HUES64 (cell line): ENCODE measurements at regions not wholly inside any gene's neighbourhood (a gene's known extent, or its start where the extent isn't known, plus 50 kb on each side); places are given as distances from the start of the nearest gene placed in this dataset.

ENCODE experiments used
- H3K27ac ChIP-seq: 2 replicates; pipeline ENCODE4 v1.7.0; 2013; ENCODE audit warnings: low read depth, low read length, inconsistent platforms
- H3K27me3 ChIP-seq: 2 replicates; pipeline ENCODE4 v1.6.1; 2013; ENCODE audit warnings: mild to moderate bottlenecking, low read length; ENCODE audit not compliant: insufficient read depth
- H3K36me3 ChIP-seq: 2 replicates; pipeline ENCODE4 v1.6.1; 2013; ENCODE audit warnings: mild to moderate bottlenecking, low read length; ENCODE audit not compliant: insufficient read depth
- H3K4me1 ChIP-seq: 2 replicates; pipeline ENCODE4 v1.6.1; 2013; ENCODE audit warnings: mild to moderate bottlenecking, low read length, moderate library complexity; ENCODE audit not compliant: insufficient read depth
- H3K4me3 ChIP-seq: 2 replicates; pipeline ENCODE4 v1.5.1; 2013; ENCODE audit warnings: mild to moderate bottlenecking, low read length, moderate library complexity
- H3K9ac ChIP-seq: 2 replicates; pipeline ENCODE4 v1.6.1; 2013; ENCODE audit warnings: mild to moderate bottlenecking, low read depth, low read length
- H3K9me3 ChIP-seq: 2 replicates; pipeline ENCODE4 v1.6.1; 2013; ENCODE audit warnings: low read depth, low read length; ENCODE audit not compliant: insufficient read depth
- WGBS: fragments of 150-250, 120-280 bp; methylation state at CpG from one replicate; pipeline ENCODE4 v1.1.7; 2013; ENCODE audit warnings: missing lambda C conversion rate; 5-methylcytosine and 5-hydroxymethylcytosine counted together

DNA sequence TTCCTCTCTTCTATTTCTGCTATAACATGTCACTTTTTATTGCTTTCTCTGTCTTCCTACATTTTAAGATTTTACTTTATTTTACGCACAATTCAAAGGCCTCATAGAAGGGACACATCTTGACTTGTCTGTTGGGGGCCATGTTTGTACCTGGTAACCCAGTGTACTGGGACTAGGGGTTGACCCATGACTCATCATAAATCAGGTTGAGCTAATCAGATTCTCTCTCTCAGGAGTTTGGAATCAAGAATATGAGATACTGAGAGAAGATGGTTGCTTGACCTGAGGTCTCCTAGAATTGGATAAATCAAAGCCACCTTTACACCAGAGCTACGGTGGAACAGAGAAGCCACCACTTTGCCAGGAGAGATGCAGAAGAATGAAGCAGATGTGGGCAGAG, 153.0 kb downstream of the UXS1 start:
- H3K27me3 ChIP-seq = no peaks in the 10 kb centered on the region
- no peaks in the 10 kb centered on the region for H3K4me1 ChIP-seq
- 100% methylated on average over 2 of the region's 2 CpGs for WGBS
- H3K9ac ChIP-seq = no peak overlapping the region
- no peak overlapping the region for H3K4me3 ChIP-seq
- H3K36me3 ChIP-seq = no peaks in the 10 kb centered on the region
- no peaks in the 10 kb centered on the region for H3K9me3 ChIP-seq
- H3K27ac ChIP-seq = no peak overlapping the region

DNA sequence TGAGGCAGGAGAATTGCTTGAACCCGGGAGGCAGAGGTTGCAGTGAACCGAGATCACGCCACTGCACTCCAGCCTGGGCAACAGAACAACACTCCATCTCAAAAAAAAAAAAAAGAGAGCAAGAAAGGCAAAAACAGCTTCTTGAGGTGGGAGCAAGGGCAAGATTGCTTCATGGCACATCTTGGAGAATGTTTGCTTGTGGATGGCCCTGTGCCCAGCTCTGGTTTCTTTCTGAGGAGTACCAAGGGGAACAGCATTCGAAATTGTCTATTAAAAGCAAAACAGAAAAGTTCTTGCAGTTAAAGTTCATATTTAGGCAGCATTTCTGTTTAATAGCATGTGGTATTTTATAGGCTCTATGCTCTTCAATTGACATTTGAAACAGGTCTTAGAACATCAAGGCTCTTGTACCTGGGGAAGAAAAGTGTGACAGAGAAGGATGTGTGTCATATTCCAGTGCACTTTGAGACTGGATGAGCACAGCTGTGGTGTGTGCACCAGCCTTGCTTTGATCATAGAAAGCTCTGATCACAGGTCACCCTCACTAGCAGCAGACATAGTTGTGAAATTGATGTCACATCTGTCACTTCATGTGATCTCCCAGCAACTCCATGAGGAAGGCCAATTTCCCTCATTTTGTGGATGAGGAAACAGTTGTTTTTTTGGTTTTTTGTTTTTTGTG, 154.3 kb downstream of the UXS1 start:
- WGBS = 89% methylated on average over 2 of the region's 4 CpGs
- no peak overlapping the region for H3K4me3 ChIP-seq
- no peak overlapping the region for H3K27ac ChIP-seq
- no peaks in the 10 kb centered on the region for H3K9me3 ChIP-seq
- H3K27me3 ChIP-seq = no peaks in the 10 kb centered on the region
- H3K36me3 ChIP-seq = no peaks in the 10 kb centered on the region
- H3K4me1 ChIP-seq = no peaks in the 10 kb centered on the region
- no peak overlapping the region for H3K9ac ChIP-seq

DNA sequence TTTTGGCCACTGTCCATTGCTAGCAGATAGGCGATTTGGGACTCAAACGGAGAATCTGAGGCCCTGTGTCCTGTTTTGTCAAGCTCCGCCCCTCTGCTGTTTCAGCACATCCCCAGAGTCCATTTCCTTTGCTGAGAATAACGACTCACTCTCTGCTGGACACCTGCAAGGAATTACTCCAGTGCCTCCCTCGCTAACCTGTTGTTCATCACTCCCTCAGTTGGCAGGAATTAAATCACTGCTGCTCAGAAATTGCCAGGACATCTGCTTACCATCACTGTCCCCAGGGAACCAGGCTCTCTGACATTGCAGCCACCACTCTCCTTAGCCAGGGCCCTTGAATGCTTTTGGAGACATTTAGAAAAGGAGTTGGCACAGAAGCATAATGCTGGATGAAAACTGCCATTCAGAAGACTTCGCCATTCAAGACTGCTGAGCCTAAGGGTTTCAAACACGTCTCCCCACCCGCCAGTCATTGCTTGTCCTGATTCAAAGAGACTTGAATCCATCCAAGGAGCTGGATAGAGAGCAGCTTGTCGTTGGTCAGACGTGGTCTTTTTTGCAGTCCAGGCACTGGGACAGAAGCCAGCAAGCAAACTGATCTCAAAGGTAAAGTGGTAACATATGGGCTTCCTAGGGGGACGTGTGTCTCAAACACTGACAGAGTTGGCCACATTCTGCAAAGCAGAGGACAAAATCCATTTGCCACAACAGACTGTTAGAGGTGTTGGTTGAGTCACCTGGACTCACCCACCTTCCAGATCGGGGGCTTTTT, 155.3 kb downstream of the UXS1 start:
- H3K27ac ChIP-seq = no peak overlapping the region
- H3K4me1 ChIP-seq = no peaks in the 10 kb centered on the region
- WGBS = 77% methylated on average over 12 of the region's 12 CpGs
- H3K9me3 ChIP-seq = no peaks in the 10 kb centered on the region
- no peak overlapping the region for H3K4me3 ChIP-seq
- no peak overlapping the region for H3K9ac ChIP-seq
- H3K27me3 ChIP-seq = no peaks in the 10 kb centered on the region
- no peaks in the 10 kb centered on the region for H3K36me3 ChIP-seq

DNA sequence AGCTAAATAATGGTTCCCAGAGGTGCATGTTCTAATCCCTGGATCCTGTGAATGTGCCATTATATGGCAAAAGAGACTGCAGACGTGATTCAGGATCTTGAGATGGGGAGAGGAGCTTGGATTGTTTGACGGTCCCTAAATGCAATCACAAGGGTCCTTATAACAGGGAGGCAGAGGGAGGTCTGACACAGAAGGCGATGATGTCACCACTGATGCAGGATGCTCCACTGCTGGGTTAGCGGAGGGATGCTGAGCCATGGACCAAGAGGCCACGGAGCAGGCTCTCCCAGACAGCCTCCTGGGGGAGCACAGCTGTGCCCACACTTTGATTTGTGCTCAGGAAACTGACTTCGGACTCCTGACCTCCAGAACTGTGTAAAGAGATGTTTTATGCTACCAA, 156.2 kb downstream of the UXS1 start:
- H3K36me3 ChIP-seq = no peaks in the 10 kb centered on the region
- H3K27me3 ChIP-seq = no peaks in the 10 kb centered on the region
- H3K9me3 ChIP-seq = peaks cover 2% of the 10 kb centered on the region; the same call in 1 of the 2 replicates
- no peak overlapping the region for H3K4me3 ChIP-seq
- no peak overlapping the region for H3K27ac ChIP-seq
- 91% methylated on average over 6 of the region's 6 CpGs for WGBS
- H3K4me1 ChIP-seq = no peaks in the 10 kb centered on the region
- no peak overlapping the region for H3K9ac ChIP-seq

DNA sequence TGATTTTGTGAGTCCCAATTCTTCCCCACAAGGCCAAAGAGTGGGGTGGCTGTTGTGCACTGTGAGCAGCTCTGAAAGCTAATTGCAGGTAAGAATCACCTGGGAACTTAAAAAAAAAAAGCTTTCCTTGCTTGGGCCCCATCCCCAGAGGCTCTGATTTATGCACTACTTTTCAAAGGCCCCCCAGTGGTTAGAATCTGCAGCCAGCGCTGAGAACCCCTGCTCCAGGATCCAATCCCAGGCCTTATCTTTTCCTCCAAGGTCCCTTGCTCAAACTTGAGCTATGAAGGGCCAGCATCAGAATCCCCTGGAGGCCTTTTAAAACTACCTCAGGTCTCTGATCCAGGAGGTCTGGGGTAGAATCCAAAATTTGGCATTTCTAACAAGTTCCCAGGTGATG, 156.8 kb downstream of the UXS1 start:
- Histone ChIP-seq H3K9ac (no peak overlapping the region), H3K27ac (no peak overlapping the region), H3K36me3 (no peaks in the 10 kb centered on the region), H3K27me3 (no peaks in the 10 kb centered on the region), H3K4me1 (no peaks in the 10 kb centered on the region), H3K4me3 (no peak overlapping the region), H3K9me3 (peaks cover 3% of the 10 kb centered on the region; the same call in 1 of the 2 replicates)
- 24% methylated on average over 1 of the region's 1 CpG for WGBS

DNA sequence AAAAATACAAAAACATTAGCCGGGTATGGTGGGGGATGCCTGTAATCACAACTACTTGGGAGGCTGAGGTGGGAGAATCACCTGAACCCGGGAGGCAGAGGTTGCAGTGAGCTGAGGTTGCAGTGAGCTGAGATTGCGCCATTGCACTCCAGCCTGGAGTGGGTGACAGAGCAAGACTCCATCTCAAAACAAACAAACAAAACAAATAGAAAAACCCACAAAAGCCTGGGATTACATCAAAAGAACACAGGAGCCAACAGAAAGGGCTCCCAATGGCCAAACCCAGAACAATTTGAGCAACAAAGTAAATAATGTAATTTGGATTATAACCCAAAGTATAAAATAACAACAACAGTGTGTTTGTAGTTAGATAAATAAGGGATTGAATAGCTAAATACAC, 159.8 kb downstream of the UXS1 start:
- Histone ChIP-seq H3K9me3 (peaks cover 3% of the 10 kb centered on the region; the same call in 1 of the 2 replicates), H3K27me3 (no peaks in the 10 kb centered on the region), H3K4me1 (no peaks in the 10 kb centered on the region), H3K4me3 (no peak overlapping the region), H3K36me3 (no peaks in the 10 kb centered on the region), H3K9ac (no peak overlapping the region), H3K27ac (no peak overlapping the region)
- 42% methylated on average over 2 of the region's 3 CpGs for WGBS

DNA sequence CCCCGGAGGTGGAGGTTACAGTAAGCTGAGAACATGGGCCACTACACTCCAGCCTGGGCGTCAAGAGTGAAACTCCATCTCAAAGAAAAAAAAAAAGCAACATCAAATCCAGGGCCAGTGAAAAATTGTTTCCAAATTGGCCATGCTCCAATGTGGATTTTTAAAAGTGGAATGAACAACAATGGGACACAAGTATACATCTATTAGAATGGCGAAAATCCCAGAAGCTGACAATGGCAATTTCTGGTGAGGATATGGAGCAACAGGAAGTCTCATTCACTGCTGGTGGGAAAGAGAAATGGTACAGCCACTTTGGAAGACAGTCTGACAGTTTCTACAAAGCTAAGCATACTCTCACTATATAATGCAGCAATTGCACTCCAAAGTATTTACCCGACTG, 161.4 kb downstream of the UXS1 start:
- no peaks in the 10 kb centered on the region for H3K27me3 ChIP-seq
- peaks cover 3% of the 10 kb centered on the region; the same call in 1 of the 2 replicates for H3K9me3 ChIP-seq
- no peak overlapping the region for H3K27ac ChIP-seq
- no peak overlapping the region for H3K4me3 ChIP-seq
- no peak overlapping the region for H3K9ac ChIP-seq
- 99% methylated on average over 4 of the region's 4 CpGs for WGBS
- no peaks in the 10 kb centered on the region for H3K36me3 ChIP-seq
- H3K4me1 ChIP-seq = no peaks in the 10 kb centered on the region

DNA sequence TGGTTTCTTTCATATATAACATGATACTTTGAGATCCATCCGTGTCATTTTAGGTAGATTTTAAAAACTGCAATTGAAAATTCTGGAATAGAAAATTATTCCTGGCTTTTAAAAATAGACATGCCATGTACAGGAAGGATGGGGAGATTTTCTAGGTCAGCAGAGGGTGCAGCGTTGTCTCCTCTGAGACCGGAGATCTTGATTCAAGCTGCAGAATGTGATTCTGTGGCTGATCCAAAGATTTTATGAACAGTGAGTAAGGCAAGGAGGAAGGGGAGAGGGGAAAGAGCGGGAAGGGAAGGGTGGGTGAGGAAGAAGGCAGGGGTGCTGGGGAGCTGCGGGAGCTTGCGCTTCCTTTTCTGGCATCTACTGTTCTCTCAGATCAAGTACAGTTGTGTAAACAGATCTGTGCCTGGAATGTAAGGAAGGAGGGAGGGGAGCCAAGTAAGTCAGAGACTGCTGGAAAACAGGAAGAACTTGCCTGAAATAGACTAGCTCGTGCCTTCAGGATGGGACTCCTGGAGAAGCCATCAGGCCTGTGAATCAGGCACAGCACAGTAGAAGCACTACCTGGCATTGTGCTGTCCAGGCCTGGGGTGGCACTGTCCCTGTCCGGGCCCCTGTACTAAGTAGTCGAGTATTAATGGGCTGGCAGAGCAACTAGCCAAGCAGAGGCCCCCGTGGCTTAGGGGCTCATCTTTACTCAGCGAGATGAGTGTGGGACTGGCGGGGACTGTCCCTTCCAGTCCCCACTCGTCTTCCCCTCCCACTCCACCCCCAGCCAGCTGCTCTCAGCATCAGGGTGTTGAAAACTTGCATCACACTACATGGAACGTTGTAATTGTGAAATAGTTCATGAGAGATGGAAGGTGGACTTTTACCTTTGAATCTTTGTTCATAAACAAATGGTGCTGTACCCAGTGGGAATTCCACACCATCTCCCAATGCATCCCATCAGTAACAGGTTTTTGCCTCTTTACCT, 163.5 kb downstream of the UXS1 start:
- H3K9me3 ChIP-seq = peaks cover 3% of the 10 kb centered on the region; the same call in 1 of the 2 replicates
- H3K27me3 ChIP-seq = no peaks in the 10 kb centered on the region
- no peak overlapping the region for H3K27ac ChIP-seq
- no peak overlapping the region for H3K9ac ChIP-seq
- no peaks in the 10 kb centered on the region for H3K4me1 ChIP-seq
- H3K4me3 ChIP-seq = no peak overlapping the region
- H3K36me3 ChIP-seq = no peaks in the 10 kb centered on the region
- 87% methylated on average over 13 of the region's 14 CpGs for WGBS

DNA sequence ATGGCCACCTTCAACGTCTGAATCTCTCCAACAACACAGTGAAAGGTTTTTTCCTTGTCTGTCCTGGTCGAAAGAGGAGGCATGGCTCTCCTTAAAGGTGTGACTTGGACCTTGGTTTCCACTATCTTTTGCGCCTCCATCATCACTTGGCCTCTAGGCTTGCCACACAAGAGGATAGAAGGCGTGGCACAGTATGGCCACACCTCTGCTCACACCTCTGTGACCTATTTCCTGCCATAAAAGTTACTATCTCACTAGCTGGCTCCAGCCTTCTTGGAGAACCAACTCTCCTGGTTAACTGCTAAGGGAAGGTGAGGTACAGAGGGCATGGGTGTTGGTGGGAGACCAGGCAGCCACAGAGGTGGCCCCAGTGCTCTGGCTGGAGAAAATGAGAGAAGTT, 165.9 kb downstream of the UXS1 start:
- H3K4me1 ChIP-seq = no peaks in the 10 kb centered on the region
- H3K27ac ChIP-seq = no peak overlapping the region
- H3K4me3 ChIP-seq = no peak overlapping the region
- no peaks in the 10 kb centered on the region for H3K36me3 ChIP-seq
- no peak overlapping the region for H3K9ac ChIP-seq
- H3K9me3 ChIP-seq = peaks cover 3% of the 10 kb centered on the region; the same call in 1 of the 2 replicates
- WGBS = 93% methylated on average over 4 of the region's 4 CpGs
- H3K27me3 ChIP-seq = no peaks in the 10 kb centered on the region

DNA sequence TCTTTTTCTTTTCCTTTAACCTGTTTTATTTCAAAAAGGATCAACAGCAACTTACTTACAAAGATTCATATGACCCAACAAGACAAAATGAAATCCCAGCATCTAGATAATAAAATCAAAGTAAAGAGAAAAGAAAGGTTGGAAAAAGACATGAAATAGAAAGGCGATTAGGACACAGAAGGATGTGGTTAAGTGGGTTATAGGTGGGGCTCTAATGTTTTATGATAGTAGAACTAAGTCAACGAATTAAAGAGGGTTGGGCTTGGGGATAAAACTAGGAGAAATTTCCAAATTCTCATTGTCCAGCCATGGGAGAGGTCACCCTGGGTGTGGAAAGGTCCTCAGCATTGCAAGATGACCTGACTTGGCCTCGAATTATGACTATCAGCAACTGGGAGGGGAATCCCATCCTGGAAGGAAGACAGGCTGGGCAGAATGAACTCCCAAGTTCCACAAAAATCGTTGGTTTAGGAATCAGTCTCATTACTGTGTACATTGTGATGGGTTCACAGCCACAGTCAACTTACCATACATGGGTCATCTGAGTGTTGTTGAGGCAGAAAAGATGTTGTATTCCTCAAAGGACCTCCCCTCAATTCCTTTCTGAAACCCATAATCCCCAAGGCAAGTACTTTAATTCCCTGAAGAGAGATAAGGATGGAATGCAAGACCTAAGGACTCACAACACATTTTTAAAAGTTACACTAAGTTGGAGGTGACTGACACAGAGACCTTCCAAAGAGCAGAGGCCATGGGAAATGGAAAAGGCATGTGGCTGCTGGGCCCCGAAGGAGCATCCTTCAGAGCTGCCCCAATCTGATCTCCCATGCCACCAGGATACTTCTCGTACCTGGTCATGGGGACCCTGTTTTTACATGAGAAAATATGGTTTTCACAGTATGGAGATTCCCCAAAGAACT, 167.6 kb downstream of the UXS1 start:
- H3K9me3 ChIP-seq = no peaks in the 10 kb centered on the region
- no peaks in the 10 kb centered on the region for H3K27me3 ChIP-seq
- H3K4me1 ChIP-seq = no peaks in the 10 kb centered on the region
- WGBS = 88% methylated on average over 5 of the region's 6 CpGs
- no peak overlapping the region for H3K27ac ChIP-seq
- H3K4me3 ChIP-seq = no peak overlapping the region
- no peak overlapping the region for H3K9ac ChIP-seq
- H3K36me3 ChIP-seq = no peaks in the 10 kb centered on the region
